ENCODE measurements at regions not wholly inside any gene's neighbourhood (a gene's known extent, or its start where the extent isn't known, plus 50 kb on each side); places are given as distances from the start of the nearest gene placed in this dataset.

- no peak for DNase-seq
Measured at GRCh38 chr3:14318646-14319045, 83.8 kb upstream of the SLC6A6 start.

GRCh38 chr3:14319654-14320182 is 82.7 kb upstream of the SLC6A6 start:
- peak; percentile 69 for DNase-seq

DNA sequence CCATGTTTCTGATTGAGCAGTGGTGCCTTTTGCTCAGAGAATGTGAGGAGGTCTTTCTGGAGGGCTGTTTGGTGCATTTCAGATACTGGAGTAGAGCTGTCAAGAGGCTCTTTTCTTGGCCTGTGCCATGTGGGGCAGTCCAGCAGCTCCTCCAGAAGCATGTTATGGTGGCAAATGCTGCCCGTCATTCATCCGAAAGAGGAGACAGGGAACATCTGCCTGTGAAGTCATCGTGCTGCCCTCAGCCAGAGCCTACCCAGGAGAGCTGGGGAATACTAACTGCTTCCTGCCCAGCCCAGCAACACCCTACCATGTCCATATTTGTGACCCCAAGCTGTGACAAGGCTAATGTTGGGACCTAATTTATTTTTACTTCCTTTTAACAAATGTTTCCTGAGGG is 82.2 kb upstream of the SLC6A6 start:
- DNase-seq: no peak

DNA sequence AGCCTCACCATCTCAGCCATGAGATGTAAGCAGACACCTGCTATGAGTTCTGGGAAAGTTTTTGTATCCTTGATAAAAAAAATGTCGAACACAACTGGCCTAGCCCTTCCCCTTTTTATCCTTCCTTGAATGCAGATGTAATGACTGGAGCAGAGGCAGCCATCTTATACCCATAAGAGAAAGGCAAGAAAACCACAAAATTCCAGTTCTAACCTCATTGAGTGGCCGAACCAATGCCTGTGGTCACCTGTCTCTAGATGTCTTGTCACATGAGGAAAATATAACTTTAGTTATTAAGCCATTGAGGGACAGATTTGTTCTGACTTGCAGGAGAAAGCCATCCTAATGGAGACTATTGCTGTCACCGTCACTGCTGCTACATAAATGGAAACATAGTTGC is 80.4 kb upstream of the SLC6A6 start:
- no peak for DNase-seq

DNA sequence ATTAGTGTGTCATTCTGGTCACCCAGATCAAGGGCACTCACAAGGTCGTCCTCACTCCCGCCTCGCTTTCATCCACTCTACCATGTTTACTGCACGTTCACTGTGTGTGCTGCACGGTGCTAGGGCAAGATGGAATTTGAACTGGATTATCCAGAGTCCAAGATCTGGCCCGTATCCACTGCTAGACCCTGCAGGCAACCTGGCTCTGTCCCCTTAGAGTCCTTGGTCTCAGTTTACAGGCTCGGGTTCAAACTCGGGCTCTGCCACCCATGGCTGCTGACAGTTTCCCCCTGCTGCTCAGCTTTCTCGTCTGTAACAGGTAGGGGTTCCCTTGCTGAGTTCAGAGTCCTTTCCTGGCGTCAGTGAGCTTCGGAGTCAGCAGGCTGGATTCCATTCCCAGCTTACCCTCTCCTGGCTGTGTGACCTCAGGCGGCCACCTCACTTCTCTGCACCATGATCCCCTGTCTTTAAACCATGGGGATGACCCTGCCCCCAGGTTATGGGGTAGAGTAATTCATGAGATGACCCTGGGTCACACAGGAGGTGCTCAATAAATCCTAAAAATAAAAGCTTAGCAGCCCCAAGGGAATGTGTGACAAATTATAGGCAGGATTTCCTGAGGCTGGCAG is 79.6 kb upstream of the SLC6A6 start:
- no peak for DNase-seq

- DNase-seq: no peak
Measured at GRCh38 chr3:14323401-14324223, 78.8 kb upstream of the SLC6A6 start.

DNA sequence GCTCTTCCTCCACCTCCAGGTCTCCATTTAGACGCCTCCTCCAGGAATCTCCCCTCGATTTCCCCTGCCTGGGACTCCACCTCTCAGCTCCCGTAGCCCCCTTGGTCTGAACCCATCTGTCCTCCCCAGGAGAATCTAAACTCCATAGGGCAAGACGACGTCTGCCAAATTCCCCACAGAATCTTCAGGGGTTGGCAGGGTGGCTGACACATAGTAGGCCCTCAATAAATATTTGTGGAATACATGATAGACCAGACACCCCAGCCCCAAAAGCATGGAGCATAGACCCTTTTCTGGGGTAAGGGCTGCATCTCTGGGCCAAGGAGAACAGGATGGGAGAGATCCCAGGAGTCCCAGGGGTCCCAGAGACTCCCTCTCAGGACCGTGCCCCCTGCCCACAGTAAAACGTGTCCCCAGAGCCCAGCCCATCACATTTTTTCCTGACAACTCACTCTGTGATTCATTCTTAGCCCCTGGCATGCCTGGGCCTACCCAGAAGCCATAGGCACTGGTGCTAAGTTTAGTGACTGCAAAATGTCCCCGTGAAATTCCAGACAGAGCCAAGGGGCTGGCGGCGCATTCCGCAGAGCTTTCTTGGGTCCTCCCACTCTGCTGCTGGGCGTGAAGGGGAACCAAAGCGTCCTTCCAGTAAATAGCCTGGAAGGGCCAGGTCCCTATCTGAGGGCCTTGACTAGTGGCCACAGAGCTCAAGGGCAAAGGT is 78.0 kb upstream of the SLC6A6 start:
- peak; percentile 63 for DNase-seq

DNA sequence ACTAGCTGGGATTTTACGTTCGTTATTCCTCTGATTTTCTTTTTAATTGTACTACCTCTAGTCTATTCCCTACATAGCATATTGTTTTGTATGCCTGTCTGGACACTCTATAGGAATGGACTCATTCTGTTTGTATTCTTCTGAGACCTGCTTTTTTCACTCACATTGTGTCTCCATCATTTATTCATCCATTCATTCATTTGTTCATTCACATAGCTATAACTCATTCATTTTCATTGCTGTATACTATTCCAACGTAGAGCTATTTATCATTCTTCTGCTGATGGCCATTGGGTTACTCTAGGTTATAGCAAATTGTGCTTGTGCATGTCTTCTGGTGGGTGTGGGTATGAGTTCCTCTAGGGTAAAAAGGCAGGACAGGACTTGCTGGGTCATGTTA is 74.0 kb upstream of the SLC6A6 start:
- DNase-seq: no peak

GRCh38 chr3:14329116-14329830 is 73.1 kb upstream of the SLC6A6 start:
- peak; percentile 50 for DNase-seq

- no peak for DNase-seq
Measured at GRCh38 chr3:14329842-14330241, 72.6 kb upstream of the SLC6A6 start.

DNA sequence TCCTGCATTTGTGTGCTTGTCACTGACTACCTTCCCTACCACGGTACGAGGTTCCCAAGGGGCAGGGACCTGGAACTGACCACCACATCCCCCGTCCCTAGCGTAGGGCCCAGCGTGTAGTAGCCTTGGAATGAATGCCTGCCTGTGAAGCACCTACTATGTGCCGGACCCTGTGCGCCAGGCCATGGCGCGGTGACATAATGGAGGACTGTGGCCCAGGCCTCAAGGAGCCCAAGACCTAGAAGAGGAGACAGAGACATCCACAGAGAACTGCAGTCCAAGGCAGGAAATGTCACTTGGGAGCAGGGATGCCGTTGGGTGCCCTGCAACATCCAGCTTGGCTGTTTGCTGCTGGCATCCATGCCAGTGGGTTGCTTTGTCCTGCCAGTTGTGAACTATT is 71.9 kb upstream of the SLC6A6 start:
- no peak for DNase-seq

DNA sequence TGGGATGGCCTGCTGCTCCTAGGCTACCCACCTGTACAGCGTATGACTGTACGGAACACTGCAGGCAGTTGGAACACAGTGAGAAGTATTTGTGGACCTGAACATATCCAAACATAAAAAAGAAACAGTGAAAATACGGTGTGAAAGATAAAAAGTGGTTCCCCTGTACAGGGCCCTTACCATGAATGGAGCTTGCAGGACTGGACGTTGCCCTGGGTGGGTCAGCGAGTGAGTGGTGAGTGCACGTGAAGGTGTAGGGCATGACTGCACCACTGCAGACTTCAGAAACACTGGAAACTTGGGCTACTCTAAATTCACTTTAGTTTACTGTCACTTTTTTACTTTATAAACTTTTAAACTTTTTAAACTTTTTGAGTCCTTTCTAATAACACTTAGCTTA is 71.2 kb upstream of the SLC6A6 start:
- no peak for DNase-seq

DNA sequence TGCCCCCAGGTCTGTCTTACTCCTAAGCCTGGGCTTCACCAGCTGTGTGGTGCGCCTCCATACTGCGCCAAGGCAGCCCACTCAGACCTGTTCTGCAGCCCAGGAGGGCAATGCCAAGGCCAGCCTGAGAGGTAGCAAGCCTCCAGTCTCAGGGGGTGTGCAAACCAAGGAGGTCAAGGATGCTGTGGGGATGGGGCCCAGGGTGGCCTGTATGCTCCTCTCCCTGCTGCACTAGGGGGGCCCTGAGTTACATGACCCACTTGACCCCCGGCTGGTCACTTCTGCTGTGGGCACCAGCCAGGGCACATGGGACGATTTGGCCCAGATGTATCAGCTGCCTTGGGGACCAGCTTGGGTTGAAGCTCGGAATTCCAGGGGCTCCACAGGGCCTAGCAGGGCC is 70.0 kb upstream of the SLC6A6 start:
- DNase-seq: no peak

GRCh38 chr3:14333215-14333614 is 69.2 kb upstream of the SLC6A6 start:
- DNase-seq: no peak

GRCh38 chr3:14333621-14334020 is 68.8 kb upstream of the SLC6A6 start:
- no peak for DNase-seq

DNA sequence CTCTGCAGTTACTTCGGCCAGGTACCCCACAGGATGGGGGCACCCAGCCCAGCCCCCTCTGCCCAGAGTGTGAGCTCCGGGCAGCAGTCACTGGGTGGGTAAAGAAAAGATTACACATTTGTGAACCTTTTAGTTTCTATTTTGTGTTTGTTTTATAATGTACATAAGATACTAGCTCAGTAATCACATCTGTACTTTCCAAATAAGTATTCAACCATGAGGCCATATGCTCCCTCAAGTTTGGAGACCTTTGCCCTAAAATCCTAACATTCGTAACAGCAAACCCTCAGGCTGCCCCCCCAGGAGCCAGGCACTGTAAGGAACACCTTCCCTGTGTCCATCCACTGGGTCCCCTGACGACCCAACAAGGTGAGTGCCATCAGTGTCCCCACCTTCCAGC is 68.3 kb upstream of the SLC6A6 start:
- no peak for DNase-seq

DNA sequence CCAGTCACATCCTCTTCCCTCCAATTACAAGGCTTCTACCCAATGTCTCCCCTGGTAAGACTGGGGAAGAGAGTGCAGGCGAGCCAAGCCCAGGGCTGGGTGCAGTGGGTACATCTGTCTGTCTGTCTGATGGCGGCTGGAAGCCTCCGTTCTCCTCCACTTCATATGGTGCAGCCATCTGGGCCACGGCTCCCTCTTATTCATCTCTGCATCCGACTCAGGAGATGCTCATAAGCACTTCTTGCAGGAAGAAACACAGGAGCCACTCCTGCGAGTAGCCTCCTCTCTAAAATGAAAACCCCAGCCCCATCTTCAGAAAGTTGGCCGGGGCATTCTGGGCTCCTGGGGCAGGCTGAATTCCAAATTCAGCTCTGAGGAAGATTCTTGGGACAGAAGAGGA is 67.5 kb upstream of the SLC6A6 start:
- DNase-seq: no peak

DNA sequence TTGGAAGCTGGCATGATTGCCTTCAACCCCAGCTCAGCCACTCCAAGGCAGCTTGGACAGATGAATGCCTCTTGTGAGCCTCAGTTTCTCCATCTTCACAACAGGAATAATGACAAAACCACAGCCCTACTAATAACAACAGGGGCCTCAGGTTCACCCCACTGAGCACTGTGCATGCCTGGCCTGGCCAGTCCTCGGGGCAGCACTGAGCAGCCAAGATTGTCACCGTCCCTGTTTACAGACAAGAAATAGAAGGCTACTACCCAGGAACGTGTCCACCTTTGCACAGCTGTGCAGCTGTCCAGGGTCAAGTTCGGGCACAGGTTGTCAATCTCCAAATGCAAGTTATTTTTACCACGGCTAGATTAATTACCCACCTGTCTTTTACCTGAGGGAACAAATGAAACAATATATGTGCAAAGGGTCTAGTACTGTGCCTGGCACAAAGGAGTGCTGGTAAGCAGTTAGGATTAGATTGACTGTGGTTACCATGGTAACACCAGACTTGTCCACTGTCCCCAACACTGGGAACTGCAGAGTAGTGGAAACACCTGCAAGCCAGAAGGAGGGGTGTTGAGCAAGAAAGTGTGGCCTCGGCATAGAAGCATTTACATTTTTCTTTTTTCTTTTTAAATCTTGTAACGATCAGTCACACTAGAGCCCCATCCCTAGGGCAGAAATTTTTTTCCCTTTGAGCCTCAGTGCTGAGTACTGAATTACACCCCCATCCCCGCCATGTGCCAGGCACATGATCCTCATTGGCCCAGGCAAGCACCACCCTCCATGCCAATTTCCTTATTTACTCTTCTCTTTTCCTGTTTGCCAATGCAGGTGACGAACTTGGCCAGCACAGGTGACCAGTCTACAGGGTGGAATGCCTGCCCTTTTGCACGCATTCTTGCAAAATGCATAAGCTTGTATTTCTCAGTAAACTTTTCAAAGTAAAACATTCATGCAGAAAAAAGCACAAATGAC is 66.3 kb upstream of the SLC6A6 start:
- DNase-seq: no peak

DNA sequence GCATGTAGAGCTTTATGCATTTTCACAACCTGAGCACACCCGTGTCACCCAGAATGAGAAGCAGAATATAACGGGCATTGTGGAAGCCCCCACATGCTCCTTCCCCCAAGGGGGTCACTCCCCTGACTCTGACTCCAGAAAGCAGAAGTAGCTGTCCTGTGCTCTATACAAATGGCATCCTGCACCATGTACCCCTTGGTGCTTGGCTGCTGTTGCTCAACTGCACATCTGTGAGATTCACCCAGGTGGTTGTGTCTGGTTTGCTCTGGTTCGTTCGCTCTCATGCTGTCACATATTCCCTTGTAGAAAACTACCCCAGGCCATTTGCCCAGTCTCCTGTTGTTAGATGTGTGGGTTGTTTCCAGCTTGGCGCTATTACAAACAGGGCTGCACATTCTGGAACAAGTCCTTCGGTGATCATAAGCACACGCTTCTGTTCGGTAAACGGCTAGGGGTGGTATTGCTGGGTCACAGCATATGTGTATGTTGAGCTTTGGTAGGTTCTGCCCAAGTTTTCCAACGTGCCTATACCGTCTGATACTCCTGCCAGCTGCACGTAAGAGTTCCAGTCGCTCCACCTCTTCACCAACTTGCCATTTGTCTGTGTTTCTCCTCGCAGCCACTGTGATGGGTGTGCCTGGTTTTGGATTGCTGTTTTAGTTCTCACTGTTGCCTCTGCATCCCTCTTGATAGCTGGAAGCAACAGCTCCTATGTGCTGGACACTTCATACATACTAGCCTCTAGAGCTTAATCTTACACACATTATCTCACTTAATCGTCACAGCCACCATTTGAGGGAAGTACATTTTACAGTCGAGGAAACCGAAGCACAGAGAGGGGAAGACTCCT is 65.4 kb upstream of the SLC6A6 start:
- no peak for DNase-seq

GRCh38 chr3:14337828-14338227 is 64.6 kb upstream of the SLC6A6 start:
- no peak for DNase-seq

DNA sequence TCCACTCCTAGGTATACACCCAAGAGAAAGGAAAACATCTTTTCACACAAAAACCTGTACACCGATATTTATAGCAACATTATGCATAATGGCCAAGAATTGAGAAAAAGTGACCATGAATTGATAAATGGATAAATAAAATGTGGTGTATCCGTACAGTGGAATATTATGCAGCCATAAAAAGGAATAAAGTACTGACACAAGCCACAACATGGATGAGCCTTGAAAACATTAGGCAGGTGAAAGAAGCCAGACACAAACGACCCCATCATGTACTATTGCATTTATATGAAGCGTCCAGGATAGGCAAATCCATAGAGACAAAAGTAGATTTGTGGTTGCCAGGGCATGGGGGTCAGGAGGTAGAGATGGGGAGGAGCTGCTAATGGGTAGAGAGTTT is 64.2 kb upstream of the SLC6A6 start:
- DNase-seq: no peak

Data from fibroblast of skin of right biceps (primary cell).